H1 (cell line): ENCODE measurements at regions not wholly inside any gene's neighbourhood (a gene's known extent, or its start where the extent isn't known, plus 50 kb on each side); places are given as distances from the start of the nearest gene placed in this dataset.

Experiments used
- CTCF ChIA-PET: fragments of 300-600 bp; sonication (Branson Sonifier 250); formaldehyde crosslinking; loops from one replicate; lab custom pipeline; 2021; ENCODE audit not compliant: partially characterized antibody; lab: Charles Lee
- POLR2A ChIA-PET: fragments of 300-600 bp; sonication (Branson Sonifier 250); formaldehyde crosslinking; loops from one replicate; lab custom pipeline; 2021; ENCODE audit warnings: inconsistent platforms; ENCODE audit not compliant: partially characterized antibody; lab: Charles Lee
- DNase-seq, 2 experiments: peaks; one replicate each; pipeline versions ENCODE4 v3.0.0 to v3.0.0-alpha.2; 2010 to 2022; ENCODE audit warnings: low spot score in 2 of 2, low read depth in 1 of 2, mixed read lengths in 1 of 2
- FAIRE-seq: peaks from 2 replicates; lab custom pipeline; 2011; peaks lifted over from hg19 to GRCh38; lab: Jason Lieb, UNC
- H2AFZ ChIP-seq: 2 replicates; pipeline ENCODE4 v1.8.1; 2012; ENCODE audit warnings: low read length, inconsistent platforms
- H2AK5ac ChIP-seq: 2 replicates; pipeline ENCODE4 v1.6.1; 2013; ENCODE audit warnings: low read depth, low read length
- H2BK120ac ChIP-seq: replicated peaks from 2 replicates; pipeline ENCODE3; 2013; ENCODE audit warnings: low read depth, low read length, inconsistent platforms
- H2BK12ac ChIP-seq: 2 replicates; pipeline ENCODE4 v1.6.1; 2013; ENCODE audit warnings: low read depth, low read length
- H2BK15ac ChIP-seq: 2 replicates; pipeline ENCODE4 v1.6.1; 2013; ENCODE audit warnings: low read length
- H2BK20ac ChIP-seq: 2 replicates; pipeline ENCODE4 v1.6.1; 2013; ENCODE audit warnings: low read length
- H2BK5ac ChIP-seq: 2 replicates; pipeline ENCODE4 v1.6.1; 2013; ENCODE audit warnings: low read depth, low read length
- H3K14ac ChIP-seq: 2 replicates; pipeline ENCODE4 v1.6.1; 2013; ENCODE audit warnings: inconsistent platforms; ENCODE audit not compliant: insufficient read length
- H3K18ac ChIP-seq: 2 replicates; pipeline ENCODE4 v1.6.1; 2013; ENCODE audit warnings: low read length; ENCODE audit errors: extremely low read depth
- H3K23ac ChIP-seq: 2 replicates; pipeline ENCODE4 v1.6.1; 2013; ENCODE audit warnings: inconsistent platforms; ENCODE audit not compliant: insufficient read length
- H3K23me2 ChIP-seq: 2 replicates; pipeline ENCODE4 v1.6.1; 2013; ENCODE audit warnings: low read depth, low read length
- H3K27ac ChIP-seq: 2 replicates; pipeline ENCODE4 v1.6.1; 2011; ENCODE audit warnings: low read depth, low read length, inconsistent platforms
- H3K27me3 ChIP-seq, 4 experiments: replicated peaks in 1 of 4; 1 replicate in 1 of 4; 2 replicates in 3 of 4; pipeline versions ENCODE4 v1.6.1 to v1.8.1; 2011 to 2013; ENCODE audit warnings: low read length in 3 of 4, mild to moderate bottlenecking in 3 of 4, inconsistent platforms in 2 of 4, mixed read lengths in 2 of 4, moderate library complexity in 1 of 4; ENCODE audit not compliant: control insufficient read depth in 3 of 4, insufficient read depth in 3 of 4; ENCODE audit errors: extremely low read depth in 1 of 4
- H3K36me3 ChIP-seq, 4 experiments: 2 replicates each; pipeline versions ENCODE4 v1.6.1 to v1.8.1; 2011 to 2013; ENCODE audit warnings: mild to moderate bottlenecking in 4 of 4, low read length in 3 of 4, moderate library complexity in 2 of 4, control low read depth in 1 of 4, inconsistent platforms in 1 of 4; ENCODE audit not compliant: insufficient read depth in 4 of 4, control insufficient read depth in 2 of 4
- H3K4ac ChIP-seq: replicated peaks from 2 replicates; pipeline ENCODE3; 2013; ENCODE audit warnings: low read length, low read depth, mixed read lengths, inconsistent platforms; ENCODE audit not compliant: insufficient read length
- H3K4me1 ChIP-seq, 4 experiments: replicated peaks in 1 of 4; 1 replicate in 1 of 4; 2 replicates in 3 of 4; pipeline versions ENCODE4 v1.6.1 to v1.8.1; 2011 to 2013; ENCODE audit warnings: low read length in 3 of 4, inconsistent platforms in 2 of 4, mixed read lengths in 1 of 4; ENCODE audit not compliant: insufficient read depth in 4 of 4, control insufficient read depth in 3 of 4
- H3K4me2 ChIP-seq, 2 experiments: 2 replicates each; pipeline versions ENCODE4 v1.6.1 to v1.8.1; 2011 to 2013; ENCODE audit warnings: low read depth in 2 of 2, low read length in 2 of 2, control low read depth in 1 of 2, inconsistent platforms in 1 of 2, mild to moderate bottlenecking in 1 of 2; ENCODE audit not compliant: insufficient read depth in 1 of 2
- H3K4me3 ChIP-seq, 4 experiments: fragments of 200-600, 300-600 bp in 1 of 4; sonication (generic), shearing (Covaris generic), sonication (Bioruptor Twin) in 1 of 4; 2 replicates each; pipeline versions ENCODE4 v1.5.1 to v1.8.1; 2011 to 2016; ENCODE audit warnings: low read length in 4 of 4, low read depth in 3 of 4, control low read depth in 2 of 4, inconsistent platforms in 2 of 4, mild to moderate bottlenecking in 2 of 4, mixed read lengths in 1 of 4, moderate library complexity in 1 of 4; ENCODE audit not compliant: insufficient read depth in 2 of 4; ENCODE audit errors: extremely low read depth in 1 of 4
- H3K56ac ChIP-seq: replicated peaks from 2 replicates; pipeline ENCODE3; 2013; ENCODE audit warnings: low read depth, mild to moderate bottlenecking, mixed read lengths, low read length, inconsistent platforms; ENCODE audit not compliant: insufficient read length
- H3K79me1 ChIP-seq: 2 replicates; pipeline ENCODE4 v1.6.1; 2013; ENCODE audit warnings: low read depth, low read length, control low read depth
- H3K79me2 ChIP-seq, 2 experiments: 2 replicates each; pipeline versions ENCODE4 v1.6.1 to v1.8.1; 2012 to 2013; ENCODE audit warnings: low read length in 2 of 2, mild to moderate bottlenecking in 2 of 2, inconsistent platforms in 1 of 2; ENCODE audit not compliant: insufficient read depth in 2 of 2, control insufficient read depth in 1 of 2
- H3K9ac ChIP-seq, 4 experiments: replicated peaks in 1 of 4; 1 replicate in 1 of 4; 2 replicates in 3 of 4; pipeline versions ENCODE4 v1.6.1 to v1.8.1; 2011 to 2013; ENCODE audit warnings: low read depth in 3 of 4, low read length in 3 of 4, control low read depth in 2 of 4, mild to moderate bottlenecking in 2 of 4, moderate library complexity in 2 of 4, inconsistent platforms in 1 of 4; ENCODE audit errors: extremely low read depth in 1 of 4
- H3K9me3 ChIP-seq, 2 experiments: 2 replicates each; pipeline versions ENCODE4 v1.6.1 to v1.8.1; 2012 to 2013; ENCODE audit warnings: mild to moderate bottlenecking in 2 of 2, moderate library complexity in 2 of 2, control low read depth in 1 of 2, inconsistent platforms in 1 of 2, low read depth in 1 of 2, low read length in 1 of 2, mixed read lengths in 1 of 2; ENCODE audit not compliant: insufficient read depth in 2 of 2
- H4K20me1 ChIP-seq, 2 experiments: replicated peaks in 1 of 2; 2 replicates each; pipeline versions ENCODE3 to v1.8.1; 2011 to 2013; ENCODE audit warnings: inconsistent platforms in 2 of 2, low read length in 2 of 2, mild to moderate bottlenecking in 1 of 2; ENCODE audit not compliant: insufficient read depth in 2 of 2, control insufficient read depth in 1 of 2
- H4K5ac ChIP-seq: 2 replicates; pipeline ENCODE4 v1.6.1; 2013; ENCODE audit warnings: low read length, low read depth, mixed read lengths, inconsistent platforms; ENCODE audit not compliant: insufficient read length
- H4K8ac ChIP-seq: 2 replicates; pipeline ENCODE4 v1.8.0; 2013; ENCODE audit warnings: mild to moderate bottlenecking, moderate library complexity, low read length, inconsistent platforms; ENCODE audit not compliant: insufficient read depth; ENCODE audit errors: extremely low read depth
- H4K91ac ChIP-seq: replicated peaks from 2 replicates; pipeline ENCODE3; 2013; ENCODE audit warnings: low read length, mixed read lengths, inconsistent platforms; ENCODE audit not compliant: insufficient read length
- ATF2 ChIP-seq: IDR thresholded peaks from 2 replicates; pipeline ENCODE4 v1.6.1; 2012; ENCODE audit warnings: low read length, inconsistent platforms
- BRCA1 ChIP-seq: IDR thresholded peaks from 2 replicates; pipeline ENCODE4 v1.6.1; 2012; ENCODE audit warnings: low read depth, low read length, improper control_type of control experiment
- CBX8 ChIP-seq: fragments of 300-800, 300-1000 bp; sonication (generic); IDR thresholded peaks from 2 replicates; pipeline ENCODE4 v1.7.1; 2016; ENCODE audit warnings: low read depth, low read length, borderline replicate concordance
- EZH2 ChIP-seq: fragments of 200-600 bp; sonication (generic); IDR thresholded peaks from 2 replicates; pipeline ENCODE4 v1.7.1; 2012; ENCODE audit warnings: low read depth, mild to moderate bottlenecking, moderate library complexity, low read length, inconsistent platforms; ENCODE audit not compliant: severe bottlenecking
- FOSL1 ChIP-seq: IDR thresholded peaks from 2 replicates; pipeline ENCODE4 v1.6.1; 2011; ENCODE audit warnings: mild to moderate bottlenecking, low read depth, low read length, moderate library complexity; ENCODE audit not compliant: insufficient read depth
- KDM4A ChIP-seq: IDR thresholded peaks from one replicate; pipeline ENCODE4 v1.7.1; 2012; ENCODE audit warnings: low read depth, mild to moderate bottlenecking, moderate library complexity, low read length, inconsistent platforms; ENCODE audit not compliant: severe bottlenecking
- MAFK ChIP-seq: IDR thresholded peaks from 2 replicates; pipeline ENCODE4 v1.6.1; 2012; ENCODE audit warnings: low read depth, mild to moderate bottlenecking, improper control_type of control experiment, low read length
- WGBS, 2 experiments: shearing (Covaris generic) in 1 of 2; methylation state at CpG; one replicate each; pipeline versions ENCODE4 v1.1.6 to v1.1.7; 2013 to 2015; ENCODE audit warnings: low lambda C conversion rate in 2 of 2, mixed read lengths in 2 of 2, inconsistent platforms in 1 of 2, low coverage in 1 of 2, missing lambda C conversion rate in 1 of 2; ENCODE audit not compliant: insufficient replicate concordance in 2 of 2, insufficient coverage in 1 of 2, insufficient read length in 1 of 2; ENCODE audit errors: extremely low coverage in 1 of 2, missing lambda C conversion rate in 1 of 2; 5-methylcytosine and 5-hydroxymethylcytosine counted together

GRCh38 chr14:104366931-104367865 is 212.4 kb upstream of the C14orf180 start:
- no peak overlapping the region for H3K56ac ChIP-seq
- 85% methylated on average over 16 of the region's 16 CpGs; no CpG with 5 or more reads in 1 of the 2 experiments for whole genome bisulfite sequencing, 2 experiments
- H3K14ac ChIP-seq: no peak overlapping the region
- H4K8ac ChIP-seq: no peak overlapping the region; the same call in 1 of the 2 replicates
- H3K79me1 ChIP-seq: no peaks in the 10 kb centered on the region
- no peak overlapping the region for H3K4ac ChIP-seq
- ChIA-PET CTCF (interaction anchor here (1.0 to 3.2 kb wide), 4 partner anchors 8 to 289 kb away, joined by 3 to 13 read pairs (median 4); no protein-coding TSS in a partner anchor), POLR2A (no interaction called here)
- no peak overlapping the region for H4K5ac ChIP-seq
- H3K23ac ChIP-seq: no peak overlapping the region
- no peaks in the 10 kb centered on the region; a peak in 1 of 7 replicates for H3K27me3 ChIP-seq
- H2BK5ac ChIP-seq: no peak overlapping the region
- H4K91ac ChIP-seq: no peak overlapping the region
- no peak overlapping the region for H2BK120ac ChIP-seq
- H3K23me2 ChIP-seq: no peaks in the 10 kb centered on the region
- no peak overlapping the region for H2AFZ ChIP-seq
- H3K9me3 ChIP-seq: no peaks in the 10 kb centered on the region
- no peak overlapping the region for H3K27ac ChIP-seq
- H4K20me1 ChIP-seq: no peaks in the 10 kb centered on the region
- no peaks in the 10 kb centered on the region for H3K36me3 ChIP-seq
- no peak overlapping the region for H2AK5ac ChIP-seq
- no peak overlapping the region for H2BK12ac ChIP-seq
- H2BK20ac ChIP-seq: no peak overlapping the region
- no peaks in the 10 kb centered on the region for H3K79me2 ChIP-seq
- H2BK15ac ChIP-seq: no peak overlapping the region; the same call in 1 of the 2 replicates
- DNase-seq (no peak), FAIRE-seq (no peak)
- no peak overlapping the region for H3K18ac ChIP-seq
- H3K9ac ChIP-seq: no peak overlapping the region
- peaks cover 0 to 7% (median 2%) of the 10 kb centered on the region in 4 experiments; a peak in 3 of 7 replicates for H3K4me1 ChIP-seq
- H3K4me3 ChIP-seq: no peak overlapping the region
- no peak overlapping the region for H3K4me2 ChIP-seq
- TF ChIP-seq EZH2 (no peak), FOSL1 (no peak), ATF2 (no peak), CBX8 (no peak), BRCA1 (no peak), MAFK (no peak), KDM4A (no peak)
